Endothelial cell of umbilical vein (primary cell): ENCODE measurements at regions not wholly inside any gene's neighbourhood (a gene's known extent, or its start where the extent isn't known, plus 50 kb on each side); places are given as distances from the start of the nearest gene placed in this dataset.
"Not testable (repeated sequence)": the region's sequence is repeated elsewhere in the genome, so short reads cannot be mapped to it uniquely, and the experiment has no call there.

Experiments
- EZH2 ChIP-seq: IDR thresholded peaks from 2 replicates; pipeline ENCODE4 v1.6.1; 2012; ENCODE audit warnings: borderline replicate concordance, low read depth, mild to moderate bottlenecking, moderate library complexity, low read length, inconsistent platforms; ENCODE audit not compliant: severe bottlenecking
- FOS ChIP-seq: IDR thresholded peaks from 2 replicates; pipeline ENCODE4 v1.6.1; 2011; ENCODE audit warnings: mild to moderate bottlenecking, low read length, moderate library complexity, borderline replicate concordance; ENCODE audit not compliant: insufficient read depth
- GATA2 ChIP-seq: IDR thresholded peaks from 2 replicates; pipeline ENCODE4 v1.7.0; 2011; ENCODE audit warnings: low read depth, mild to moderate bottlenecking, moderate library complexity, mixed read lengths, low read length; ENCODE audit not compliant: insufficient read length, insufficient read depth
- JUN ChIP-seq: IDR thresholded peaks from 2 replicates; pipeline ENCODE4 v1.6.1; 2011; ENCODE audit warnings: borderline replicate concordance, low read depth; ENCODE audit not compliant: insufficient read length, insufficient read depth
- MYC ChIP-seq: IDR thresholded peaks from one replicate; pipeline ENCODE4 v1.6.1; 2011; ENCODE audit warnings: mild to moderate bottlenecking, low read depth, low read length
- POLR2A ChIP-seq: IDR thresholded peaks from 2 replicates; pipeline ENCODE4 v1.6.1; 2012; ENCODE audit warnings: low read depth, mild to moderate bottlenecking, control low read depth, low read length
- POLR2AphosphoS5 ChIP-seq: IDR thresholded peaks from 2 replicates; pipeline ENCODE4 v1.6.1; 2012; ENCODE audit warnings: low read depth, mild to moderate bottlenecking, control low read depth, low read length, moderate library complexity; ENCODE audit not compliant: insufficient read depth
- TF ChIP-seq, protein P1 (sequence below), 2 donors: IDR thresholded peaks; 1 replicate in 1 of 2; 2 replicates in 1 of 2; pipeline ENCODE4 v1.5.1; 2011; ENCODE audit warnings: low read length in 2 of 2, mild to moderate bottlenecking in 2 of 2, moderate library complexity in 2 of 2, control low read depth in 1 of 2, inconsistent platforms in 1 of 2, low read depth in 1 of 2; ENCODE audit not compliant: insufficient read depth in 1 of 2; ENCODE audit errors: extremely low read depth in 1 of 2
- TF ChIP-seq, protein P2 (sequence below): IDR thresholded peaks from 2 replicates; pipeline ENCODE4 v1.6.1; 2011; ENCODE audit not compliant: insufficient read depth, insufficient read length

DNA sequence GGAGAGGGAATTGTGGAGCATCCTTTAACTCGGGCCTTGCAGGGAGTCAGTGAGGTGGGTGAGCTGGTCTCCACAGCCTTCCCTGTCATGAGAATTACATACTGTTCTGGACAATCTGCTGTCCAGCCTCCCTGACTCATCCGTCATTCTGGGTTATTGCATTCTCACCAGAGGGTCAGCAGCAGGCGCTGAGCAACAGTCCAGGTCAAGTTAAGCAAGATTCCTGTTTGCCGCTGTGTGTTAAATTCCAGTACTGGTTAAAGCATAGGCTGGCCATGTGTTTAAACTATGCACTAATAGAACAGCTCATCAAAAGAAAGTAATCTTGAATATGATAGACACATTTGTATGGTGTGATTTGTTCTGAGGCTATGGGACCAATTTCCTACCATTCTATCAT, 167.1 kb upstream of the LRRC61 start:
- TF ChIP-seq JUN, POLR2AphosphoS5, EZH2, POLR2A, MYC, FOS, GATA2: not testable (repeated sequence)
- TF ChIP-seq, protein P1, sequence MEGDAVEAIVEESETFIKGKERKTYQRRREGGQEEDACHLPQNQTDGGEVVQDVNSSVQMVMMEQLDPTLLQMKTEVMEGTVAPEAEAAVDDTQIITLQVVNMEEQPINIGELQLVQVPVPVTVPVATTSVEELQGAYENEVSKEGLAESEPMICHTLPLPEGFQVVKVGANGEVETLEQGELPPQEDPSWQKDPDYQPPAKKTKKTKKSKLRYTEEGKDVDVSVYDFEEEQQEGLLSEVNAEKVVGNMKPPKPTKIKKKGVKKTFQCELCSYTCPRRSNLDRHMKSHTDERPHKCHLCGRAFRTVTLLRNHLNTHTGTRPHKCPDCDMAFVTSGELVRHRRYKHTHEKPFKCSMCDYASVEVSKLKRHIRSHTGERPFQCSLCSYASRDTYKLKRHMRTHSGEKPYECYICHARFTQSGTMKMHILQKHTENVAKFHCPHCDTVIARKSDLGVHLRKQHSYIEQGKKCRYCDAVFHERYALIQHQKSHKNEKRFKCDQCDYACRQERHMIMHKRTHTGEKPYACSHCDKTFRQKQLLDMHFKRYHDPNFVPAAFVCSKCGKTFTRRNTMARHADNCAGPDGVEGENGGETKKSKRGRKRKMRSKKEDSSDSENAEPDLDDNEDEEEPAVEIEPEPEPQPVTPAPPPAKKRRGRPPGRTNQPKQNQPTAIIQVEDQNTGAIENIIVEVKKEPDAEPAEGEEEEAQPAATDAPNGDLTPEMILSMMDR (IDR thresholded peaks at IDR 0.05; ENCODE audit: extremely low read depth in 1 of 2, insufficient read depth in 1 of 2, low read depth in 1 of 2, low read length in 2 of 2) = not testable (repeated sequence)
- TF ChIP-seq, protein P2, sequence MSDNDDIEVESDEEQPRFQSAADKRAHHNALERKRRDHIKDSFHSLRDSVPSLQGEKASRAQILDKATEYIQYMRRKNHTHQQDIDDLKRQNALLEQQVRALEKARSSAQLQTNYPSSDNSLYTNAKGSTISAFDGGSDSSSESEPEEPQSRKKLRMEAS = not testable (repeated sequence)
